ENCODE measurements at regions not wholly inside any gene's neighbourhood (a gene's known extent, or its start where the extent isn't known, plus 50 kb on each side); places are given as distances from the start of the nearest gene placed in this dataset.

- peak; percentile 68 for DNase-seq
- H3K4me3 Mint-ChIP-seq: peak overlapping the region; percentile 69
Observed at GRCh38 chr2:104656571-104657163, 197.2 kb upstream of the POU3F3 start.

DNA sequence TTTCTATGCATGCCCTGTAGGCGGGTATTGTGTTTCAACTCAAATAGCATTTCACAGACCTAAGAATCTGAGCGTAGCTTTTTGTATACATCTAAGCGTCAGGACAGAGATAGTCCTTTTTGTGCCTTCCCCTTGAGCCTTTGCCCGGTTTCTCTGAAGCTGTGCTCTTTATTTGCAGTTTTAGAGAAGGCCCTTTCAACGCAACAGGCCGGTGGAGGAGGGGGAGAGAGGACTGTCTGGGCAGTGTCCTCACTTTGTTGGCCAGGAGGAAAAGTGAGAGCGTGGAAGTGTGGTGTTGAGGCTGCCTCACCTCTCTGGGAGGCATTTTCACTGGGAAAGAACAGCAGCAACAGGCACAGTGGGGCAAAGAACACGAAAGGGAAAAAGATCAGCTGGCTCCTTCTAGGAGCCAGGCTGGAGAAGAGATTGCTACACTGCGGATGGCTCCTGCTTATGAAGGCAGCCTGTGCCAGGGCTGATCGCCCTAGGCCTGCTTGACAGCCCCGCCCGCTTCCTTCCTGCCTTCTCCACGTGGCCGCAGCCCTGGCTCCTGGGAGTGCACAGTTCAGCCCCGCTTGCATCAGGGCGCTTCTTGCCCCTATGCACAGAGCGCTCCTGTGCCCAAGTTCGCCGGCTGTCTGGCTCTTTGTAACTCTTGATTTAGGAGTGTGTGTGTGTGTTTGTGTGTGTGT, 195.6 kb upstream of the POU3F3 start:
- Mint-ChIP-seq H3K27me3 (ENCODE audit: low read depth, poor library complexity) (peaks cover 29% of the 10 kb centered on the region), H3K9me3 (no peaks in the 10 kb centered on the region), H3K36me3 (ENCODE audit: low read depth) (no peaks in the 10 kb centered on the region), H3K4me3 (peak overlapping the region; percentile 43), H3K4me1 (peaks cover 57% of the 10 kb centered on the region), H3K27ac (peak overlapping the region; percentile 65)
- peak; percentile 44 for DNase-seq
- TF ChIP-seq, protein P1, sequence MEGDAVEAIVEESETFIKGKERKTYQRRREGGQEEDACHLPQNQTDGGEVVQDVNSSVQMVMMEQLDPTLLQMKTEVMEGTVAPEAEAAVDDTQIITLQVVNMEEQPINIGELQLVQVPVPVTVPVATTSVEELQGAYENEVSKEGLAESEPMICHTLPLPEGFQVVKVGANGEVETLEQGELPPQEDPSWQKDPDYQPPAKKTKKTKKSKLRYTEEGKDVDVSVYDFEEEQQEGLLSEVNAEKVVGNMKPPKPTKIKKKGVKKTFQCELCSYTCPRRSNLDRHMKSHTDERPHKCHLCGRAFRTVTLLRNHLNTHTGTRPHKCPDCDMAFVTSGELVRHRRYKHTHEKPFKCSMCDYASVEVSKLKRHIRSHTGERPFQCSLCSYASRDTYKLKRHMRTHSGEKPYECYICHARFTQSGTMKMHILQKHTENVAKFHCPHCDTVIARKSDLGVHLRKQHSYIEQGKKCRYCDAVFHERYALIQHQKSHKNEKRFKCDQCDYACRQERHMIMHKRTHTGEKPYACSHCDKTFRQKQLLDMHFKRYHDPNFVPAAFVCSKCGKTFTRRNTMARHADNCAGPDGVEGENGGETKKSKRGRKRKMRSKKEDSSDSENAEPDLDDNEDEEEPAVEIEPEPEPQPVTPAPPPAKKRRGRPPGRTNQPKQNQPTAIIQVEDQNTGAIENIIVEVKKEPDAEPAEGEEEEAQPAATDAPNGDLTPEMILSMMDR (IDR thresholded peaks at IDR 0.05): no peak

More at GRCh38 chr2:104656571-104657163, 197.2 kb upstream of the POU3F3 start:
- Mint-ChIP-seq H3K27ac (peak overlapping the region; percentile 46), H3K27me3 (ENCODE audit: low read depth, poor library complexity) (peaks cover 29% of the 10 kb centered on the region), H3K4me1 (peaks cover 63% of the 10 kb centered on the region), H3K36me3 (ENCODE audit: low read depth) (no peaks in the 10 kb centered on the region), H3K9me3 (no peaks in the 10 kb centered on the region)
- TF ChIP-seq, protein P1 (IDR thresholded peaks at IDR 0.05): no peak

GRCh38 chr2:104658904-104659591, 194.9 kb upstream of the POU3F3 start:
- no peaks in the 10 kb centered on the region for H3K9me3 Mint-ChIP-seq
- DNase-seq: peak; percentile 70
- peak overlapping the region; percentile 12 for H3K27ac Mint-ChIP-seq
- peaks cover 22% of the 10 kb centered on the region for H3K27me3 Mint-ChIP-seq (ENCODE audit: low read depth, poor library complexity)
- no peaks in the 10 kb centered on the region for H3K36me3 Mint-ChIP-seq (ENCODE audit: low read depth)
- peak overlapping the region; percentile 42 for H3K4me3 Mint-ChIP-seq
- TF ChIP-seq, protein P1 (IDR thresholded peaks at IDR 0.05): no peak
- peaks cover 57% of the 10 kb centered on the region for H3K4me1 Mint-ChIP-seq

DNA sequence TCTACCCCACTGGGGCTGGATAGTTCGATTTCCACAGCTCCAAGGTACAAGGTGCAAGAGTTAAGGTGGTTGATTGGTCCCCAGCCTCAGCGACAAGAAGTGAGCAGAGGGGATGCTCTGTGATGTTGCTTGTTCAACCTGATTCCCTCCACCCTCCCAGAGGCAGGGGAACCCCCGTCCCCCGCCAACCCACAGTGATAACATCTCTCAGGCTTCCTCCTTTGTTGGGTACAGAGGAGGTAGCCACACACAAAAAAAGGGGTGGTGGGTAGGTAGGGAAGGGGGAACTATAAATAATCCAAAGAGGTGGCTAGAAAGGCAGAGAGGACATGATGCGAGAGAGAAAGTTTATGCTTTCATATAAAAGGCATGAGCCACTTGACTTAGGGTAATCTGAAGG, 192.9 kb upstream of the POU3F3 start:
- DNase-seq: no peak
- H3K4me1 Mint-ChIP-seq: peaks cover 41% of the 10 kb centered on the region
- H3K27ac Mint-ChIP-seq: no peak overlapping the region
- TF ChIP-seq, protein P1 (IDR thresholded peaks at IDR 0.05): no peak
- H3K36me3 Mint-ChIP-seq (ENCODE audit: low read depth): no peaks in the 10 kb centered on the region
- no peak overlapping the region for H3K4me3 Mint-ChIP-seq
- H3K9me3 Mint-ChIP-seq: no peaks in the 10 kb centered on the region
- H3K27me3 Mint-ChIP-seq (ENCODE audit: low read depth, poor library complexity): peaks cover 21% of the 10 kb centered on the region

DNA sequence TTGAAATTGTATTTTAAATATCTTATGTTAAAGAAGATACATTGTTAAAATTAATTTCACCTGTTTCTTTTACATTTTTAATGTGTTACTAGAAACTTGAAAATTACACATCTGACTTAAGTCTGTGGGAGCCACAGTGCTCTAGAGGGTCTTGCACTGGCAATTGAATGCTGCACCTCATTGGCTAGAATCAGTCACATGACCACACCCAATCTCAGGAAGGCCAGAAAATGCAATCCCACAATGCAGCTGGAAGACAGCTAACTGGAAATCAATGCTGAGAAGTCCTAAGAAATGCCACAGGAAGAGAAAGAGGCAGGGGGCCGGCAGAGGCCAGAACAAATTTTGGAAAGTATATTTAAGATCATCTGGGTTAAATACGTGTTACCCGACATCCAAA, 189.2 kb upstream of the POU3F3 start:
- Mint-ChIP-seq H3K36me3 (ENCODE audit: low read depth) (no peaks in the 10 kb centered on the region), H3K9me3 (peaks cover 4% of the 10 kb centered on the region), H3K27ac (no peak overlapping the region), H3K4me1 (peaks cover 6% of the 10 kb centered on the region), H3K4me3 (no peak overlapping the region), H3K27me3 (ENCODE audit: low read depth, poor library complexity) (peaks cover 18% of the 10 kb centered on the region)
- TF ChIP-seq, protein P1 (IDR thresholded peaks at IDR 0.05): no peak
- no peak for DNase-seq
